ENCODE measurements at regions not wholly inside any gene's neighbourhood (a gene's known extent, or its start where the extent isn't known, plus 50 kb on each side); places are given as distances from the start of the nearest gene placed in this dataset.

- H3K27me3 ChIP-seq (ENCODE audit: control insufficient read depth in 1 of 2, insufficient read depth in 2 of 2, low read length in 2 of 2), result peaks cover 0 to 4% of the 10 kb centered on the region in 2 donors
- no peak overlapping the region for H3K9ac ChIP-seq (ENCODE audit: low read depth in 1 of 2, low read length in 2 of 2)
- H3K4me3 ChIP-seq (ENCODE audit: low read depth in 1 of 2, low read length in 2 of 2), result no peak overlapping the region
- no peaks in the 10 kb centered on the region for H3K36me3 ChIP-seq (ENCODE audit: control insufficient read depth in 1 of 2, insufficient read depth in 2 of 2, low read length in 2 of 2)
- H3K27ac ChIP-seq (ENCODE audit: low read depth, low read length), result no peak overlapping the region
- no peaks in the 10 kb centered on the region for H3K9me3 ChIP-seq (ENCODE audit: control insufficient read depth in 1 of 2, low read length in 2 of 2)
- H3K4me1 ChIP-seq (ENCODE audit: control insufficient read depth in 1 of 2, insufficient read depth in 2 of 2, low read length in 2 of 2), result no peaks in the 10 kb centered on the region
Measured at GRCh38 chr1:55402142-55402541, 187.0 kb upstream of the USP24 start.

- H3K4me3 ChIP-seq (ENCODE audit: low read depth in 1 of 2, low read length in 2 of 2), result no peak overlapping the region
- peaks cover 0 to 4% of the 10 kb centered on the region in 2 donors for H3K27me3 ChIP-seq (ENCODE audit: control insufficient read depth in 1 of 2, insufficient read depth in 2 of 2, low read length in 2 of 2)
- H3K9me3 ChIP-seq (ENCODE audit: control insufficient read depth in 1 of 2, low read length in 2 of 2), result no peaks in the 10 kb centered on the region
- H3K36me3 ChIP-seq (ENCODE audit: control insufficient read depth in 1 of 2, insufficient read depth in 2 of 2, low read length in 2 of 2), result no peaks in the 10 kb centered on the region
- H3K9ac ChIP-seq (ENCODE audit: low read depth in 1 of 2, low read length in 2 of 2), result no peak overlapping the region
- no peak overlapping the region for H3K27ac ChIP-seq (ENCODE audit: low read depth, low read length)
- no peaks in the 10 kb centered on the region for H3K4me1 ChIP-seq (ENCODE audit: control insufficient read depth in 1 of 2, insufficient read depth in 2 of 2, low read length in 2 of 2)
Measured at GRCh38 chr1:55400508-55400907, 185.3 kb upstream of the USP24 start.

- Histone ChIP-seq H3K36me3 (ENCODE audit: control insufficient read depth in 1 of 2, insufficient read depth in 2 of 2, low read length in 2 of 2) (no peaks in the 10 kb centered on the region), H3K27ac (ENCODE audit: low read depth, low read length) (no peak overlapping the region), H3K9ac (ENCODE audit: low read depth in 1 of 2, low read length in 2 of 2) (no peak overlapping the region), H3K4me3 (ENCODE audit: low read depth in 1 of 2, low read length in 2 of 2) (no peak overlapping the region), H3K4me1 (ENCODE audit: control insufficient read depth in 1 of 2, insufficient read depth in 2 of 2, low read length in 2 of 2) (no peaks in the 10 kb centered on the region), H3K9me3 (ENCODE audit: control insufficient read depth in 1 of 2, low read length in 2 of 2) (no peaks in the 10 kb centered on the region), H3K27me3 (ENCODE audit: control insufficient read depth in 1 of 2, insufficient read depth in 2 of 2, low read length in 2 of 2) (peaks cover 0 to 4% of the 10 kb centered on the region in 2 donors)
Measured at GRCh38 chr1:55399346-55399745, 184.2 kb upstream of the USP24 start.

GRCh38 chr1:55396381-55396891, 181.3 kb upstream of the USP24 start:
- Histone ChIP-seq H3K9me3 (ENCODE audit: control insufficient read depth in 1 of 2, low read length in 2 of 2) (no peaks in the 10 kb centered on the region), H3K9ac (ENCODE audit: low read depth in 1 of 2, low read length in 2 of 2) (no peak overlapping the region), H3K36me3 (ENCODE audit: control insufficient read depth in 1 of 2, insufficient read depth in 2 of 2, low read length in 2 of 2) (no peaks in the 10 kb centered on the region), H3K4me1 (ENCODE audit: control insufficient read depth in 1 of 2, insufficient read depth in 2 of 2, low read length in 2 of 2) (no peaks in the 10 kb centered on the region), H3K27ac (ENCODE audit: low read depth, low read length) (no peak overlapping the region), H3K27me3 (ENCODE audit: control insufficient read depth in 1 of 2, insufficient read depth in 2 of 2, low read length in 2 of 2) (peaks cover 0 to 2% of the 10 kb centered on the region in 2 donors), H3K4me3 (ENCODE audit: low read depth in 1 of 2, low read length in 2 of 2) (no peak overlapping the region)

GRCh38 chr1:55388960-55389359, 173.8 kb upstream of the USP24 start:
- H3K9me3 ChIP-seq (ENCODE audit: control insufficient read depth in 1 of 2, low read length in 2 of 2), result no peaks in the 10 kb centered on the region
- H3K36me3 ChIP-seq (ENCODE audit: control insufficient read depth in 1 of 2, insufficient read depth in 2 of 2, low read length in 2 of 2), result no peaks in the 10 kb centered on the region
- no peak overlapping the region for H3K4me3 ChIP-seq (ENCODE audit: low read depth in 1 of 2, low read length in 2 of 2)
- no peak overlapping the region for H3K27ac ChIP-seq (ENCODE audit: low read depth, low read length)
- H3K9ac ChIP-seq (ENCODE audit: low read depth in 1 of 2, low read length in 2 of 2), result no peak overlapping the region
- H3K27me3 ChIP-seq (ENCODE audit: control insufficient read depth in 1 of 2, insufficient read depth in 2 of 2, low read length in 2 of 2), result no peaks in the 10 kb centered on the region
- no peaks in the 10 kb centered on the region for H3K4me1 ChIP-seq (ENCODE audit: control insufficient read depth in 1 of 2, insufficient read depth in 2 of 2, low read length in 2 of 2)

GRCh38 chr1:55387145-55387544, 172.0 kb upstream of the USP24 start:
- no peak overlapping the region for H3K27ac ChIP-seq (ENCODE audit: low read depth, low read length)
- no peaks in the 10 kb centered on the region for H3K27me3 ChIP-seq (ENCODE audit: control insufficient read depth in 1 of 2, insufficient read depth in 2 of 2, low read length in 2 of 2)
- H3K36me3 ChIP-seq (ENCODE audit: control insufficient read depth in 1 of 2, insufficient read depth in 2 of 2, low read length in 2 of 2), result no peaks in the 10 kb centered on the region
- H3K9me3 ChIP-seq (ENCODE audit: control insufficient read depth in 1 of 2, low read length in 2 of 2), result no peaks in the 10 kb centered on the region
- no peak overlapping the region for H3K9ac ChIP-seq (ENCODE audit: low read depth in 1 of 2, low read length in 2 of 2)
- no peaks in the 10 kb centered on the region for H3K4me1 ChIP-seq (ENCODE audit: control insufficient read depth in 1 of 2, insufficient read depth in 2 of 2, low read length in 2 of 2)
- H3K4me3 ChIP-seq (ENCODE audit: low read depth in 1 of 2, low read length in 2 of 2), result no peak overlapping the region

- Histone ChIP-seq H3K9ac (ENCODE audit: low read depth in 1 of 2, low read length in 2 of 2) (no peak overlapping the region), H3K27ac (ENCODE audit: low read depth, low read length) (no peak overlapping the region)
Measured at GRCh38 chr1:55386456-55386855, 171.3 kb upstream of the USP24 start.

GRCh38 chr1:55385402-55386018, 170.3 kb upstream of the USP24 start:
- H3K9me3 ChIP-seq (ENCODE audit: control insufficient read depth in 1 of 2, low read length in 2 of 2), result no peaks in the 10 kb centered on the region
- no peaks in the 10 kb centered on the region for H3K36me3 ChIP-seq (ENCODE audit: control insufficient read depth in 1 of 2, insufficient read depth in 2 of 2, low read length in 2 of 2)
- no peak overlapping the region for H3K4me3 ChIP-seq (ENCODE audit: low read depth in 1 of 2, low read length in 2 of 2)
- no peak overlapping the region for H3K9ac ChIP-seq (ENCODE audit: low read depth in 1 of 2, low read length in 2 of 2)
- H3K27me3 ChIP-seq (ENCODE audit: control insufficient read depth in 1 of 2, insufficient read depth in 2 of 2, low read length in 2 of 2), result no peaks in the 10 kb centered on the region
- H3K4me1 ChIP-seq (ENCODE audit: control insufficient read depth in 1 of 2, insufficient read depth in 2 of 2, low read length in 2 of 2), result no peaks in the 10 kb centered on the region
- H3K27ac ChIP-seq (ENCODE audit: low read depth, low read length), result no peak overlapping the region

More at GRCh38 chr1:55386456-55386855, 171.3 kb upstream of the USP24 start:
- H3K4me3 ChIP-seq (ENCODE audit: low read depth in 1 of 2, low read length in 2 of 2), result no peak overlapping the region
- H3K4me1 ChIP-seq (ENCODE audit: control insufficient read depth in 1 of 2, insufficient read depth in 2 of 2, low read length in 2 of 2), result no peaks in the 10 kb centered on the region
- no peaks in the 10 kb centered on the region for H3K36me3 ChIP-seq (ENCODE audit: control insufficient read depth in 1 of 2, insufficient read depth in 2 of 2, low read length in 2 of 2)
- H3K9me3 ChIP-seq (ENCODE audit: control insufficient read depth in 1 of 2, low read length in 2 of 2), result no peaks in the 10 kb centered on the region
- no peaks in the 10 kb centered on the region for H3K27me3 ChIP-seq (ENCODE audit: control insufficient read depth in 1 of 2, insufficient read depth in 2 of 2, low read length in 2 of 2)

GRCh38 chr1:55384637-55385036, 169.5 kb upstream of the USP24 start:
- Histone ChIP-seq H3K9ac (ENCODE audit: low read depth in 1 of 2, low read length in 2 of 2) (no peak overlapping the region), H3K27me3 (ENCODE audit: control insufficient read depth in 1 of 2, insufficient read depth in 2 of 2, low read length in 2 of 2) (no peaks in the 10 kb centered on the region), H3K9me3 (ENCODE audit: control insufficient read depth in 1 of 2, low read length in 2 of 2) (no peaks in the 10 kb centered on the region), H3K36me3 (ENCODE audit: control insufficient read depth in 1 of 2, insufficient read depth in 2 of 2, low read length in 2 of 2) (no peaks in the 10 kb centered on the region), H3K4me3 (ENCODE audit: low read depth in 1 of 2, low read length in 2 of 2) (no peak overlapping the region), H3K27ac (ENCODE audit: low read depth, low read length) (no peak overlapping the region), H3K4me1 (ENCODE audit: control insufficient read depth in 1 of 2, insufficient read depth in 2 of 2, low read length in 2 of 2) (no peaks in the 10 kb centered on the region)

- no peak overlapping the region for H3K4me3 ChIP-seq (ENCODE audit: low read depth in 1 of 2, low read length in 2 of 2)
- H3K9ac ChIP-seq (ENCODE audit: low read depth in 1 of 2, low read length in 2 of 2), result no peak overlapping the region
- no peak overlapping the region for H3K27ac ChIP-seq (ENCODE audit: low read depth, low read length)
- H3K36me3 ChIP-seq (ENCODE audit: control insufficient read depth in 1 of 2, insufficient read depth in 2 of 2, low read length in 2 of 2), result no peaks in the 10 kb centered on the region
- no peaks in the 10 kb centered on the region for H3K27me3 ChIP-seq (ENCODE audit: control insufficient read depth in 1 of 2, insufficient read depth in 2 of 2, low read length in 2 of 2)
- no peaks in the 10 kb centered on the region for H3K4me1 ChIP-seq (ENCODE audit: control insufficient read depth in 1 of 2, insufficient read depth in 2 of 2, low read length in 2 of 2)
- H3K9me3 ChIP-seq (ENCODE audit: control insufficient read depth in 1 of 2, low read length in 2 of 2), result no peaks in the 10 kb centered on the region
Measured at GRCh38 chr1:55382806-55383305, 167.7 kb upstream of the USP24 start.
